Brain microvascular endothelial cell (primary cell): ENCODE measurements at regions not wholly inside any gene's neighbourhood (a gene's known extent, or its start where the extent isn't known, plus 50 kb on each side); places are given as distances from the start of the nearest gene placed in this dataset.
"Not testable (repeated sequence)": the region's sequence is repeated elsewhere in the genome, so short reads cannot be mapped to it uniquely, and the experiment has no call there.

Experiments
- DNase-seq: peaks from one replicate; pipeline ENCODE4 v3.0.0-alpha.2; 2020
- H3K27ac ChIP-seq: fragments of 250-450 bp; sonication (Bioruptor Pico); 2 replicates; pipeline ENCODE4 v1.5.1; 2020; ENCODE audit warnings: mild to moderate bottlenecking, moderate library complexity
- H3K27me3 ChIP-seq: fragments of 250-450 bp; sonication (Bioruptor Pico); replicated peaks from 2 replicates; pipeline ENCODE4 v1.5.1; 2020; ENCODE audit warnings: mild to moderate bottlenecking
- H3K36me3 ChIP-seq: fragments of 250-450 bp; sonication (Bioruptor Pico); replicated peaks from 2 replicates; pipeline ENCODE4 v1.5.1; 2020; ENCODE audit warnings: mild to moderate bottlenecking
- H3K4me3 ChIP-seq: 2 replicates; pipeline ENCODE4 v1.5.1; 2011; ENCODE audit warnings: low read depth, mild to moderate bottlenecking, control low read depth, low read length, moderate library complexity
- in situ Hi-C: cut with HindIII; loops from 2 replicates; pipeline ENCODE4 v1.10.0; 2017; ENCODE audit warnings: low sequenced_read_pairs, low pct_ligation_motif_present
- TF ChIP-seq, protein P1 (sequence below): IDR thresholded peaks from 2 replicates; pipeline ENCODE4 v1.5.1; 2011; ENCODE audit warnings: low read depth, mild to moderate bottlenecking, moderate library complexity, low read length, control low read depth, inconsistent platforms; ENCODE audit errors: missing control alignments

DNA sequence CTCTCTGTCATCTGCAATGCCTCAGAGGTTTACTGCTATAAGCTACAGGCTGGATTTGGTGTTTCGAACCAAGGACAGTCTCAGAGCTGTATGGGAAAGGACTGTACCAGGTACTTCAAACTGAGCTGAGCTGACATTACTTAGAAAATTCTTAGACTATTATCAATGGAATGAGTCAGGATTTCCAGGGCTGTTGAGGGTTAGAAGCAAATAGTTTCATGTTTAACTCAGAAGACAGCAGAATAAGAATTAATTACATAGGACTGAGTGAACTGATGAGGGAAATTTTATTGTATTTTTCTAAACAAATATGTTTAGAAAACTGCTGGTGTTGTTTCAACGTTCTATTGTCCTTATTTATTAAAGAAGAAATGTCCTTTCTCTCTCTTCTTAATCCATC lies 74.3 kb upstream of the CAPZB start:
- in situ Hi-C loops, result no loop called here
- TF ChIP-seq, protein P1, sequence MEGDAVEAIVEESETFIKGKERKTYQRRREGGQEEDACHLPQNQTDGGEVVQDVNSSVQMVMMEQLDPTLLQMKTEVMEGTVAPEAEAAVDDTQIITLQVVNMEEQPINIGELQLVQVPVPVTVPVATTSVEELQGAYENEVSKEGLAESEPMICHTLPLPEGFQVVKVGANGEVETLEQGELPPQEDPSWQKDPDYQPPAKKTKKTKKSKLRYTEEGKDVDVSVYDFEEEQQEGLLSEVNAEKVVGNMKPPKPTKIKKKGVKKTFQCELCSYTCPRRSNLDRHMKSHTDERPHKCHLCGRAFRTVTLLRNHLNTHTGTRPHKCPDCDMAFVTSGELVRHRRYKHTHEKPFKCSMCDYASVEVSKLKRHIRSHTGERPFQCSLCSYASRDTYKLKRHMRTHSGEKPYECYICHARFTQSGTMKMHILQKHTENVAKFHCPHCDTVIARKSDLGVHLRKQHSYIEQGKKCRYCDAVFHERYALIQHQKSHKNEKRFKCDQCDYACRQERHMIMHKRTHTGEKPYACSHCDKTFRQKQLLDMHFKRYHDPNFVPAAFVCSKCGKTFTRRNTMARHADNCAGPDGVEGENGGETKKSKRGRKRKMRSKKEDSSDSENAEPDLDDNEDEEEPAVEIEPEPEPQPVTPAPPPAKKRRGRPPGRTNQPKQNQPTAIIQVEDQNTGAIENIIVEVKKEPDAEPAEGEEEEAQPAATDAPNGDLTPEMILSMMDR, result no peak
- H3K36me3 ChIP-seq, result no peaks in the 10 kb centered on the region
- peak; percentile 62 for DNase-seq
- peak overlapping the region; percentile 33 for H3K27ac ChIP-seq
- H3K27me3 ChIP-seq, result no peaks in the 10 kb centered on the region
- H3K4me3 ChIP-seq, result no peak overlapping the region

- in situ Hi-C loops, result no loop called here
- Histone ChIP-seq H3K27me3 (no peaks in the 10 kb centered on the region), H3K27ac (no peak overlapping the region), H3K4me3 (no peak overlapping the region), H3K36me3 (no peaks in the 10 kb centered on the region)
- DNase-seq, result no peak
- TF ChIP-seq, protein P1, result no peak
These were observed 72.3 kb upstream of the CAPZB start for GRCh38 chr1:19557609-19558051.

DNA sequence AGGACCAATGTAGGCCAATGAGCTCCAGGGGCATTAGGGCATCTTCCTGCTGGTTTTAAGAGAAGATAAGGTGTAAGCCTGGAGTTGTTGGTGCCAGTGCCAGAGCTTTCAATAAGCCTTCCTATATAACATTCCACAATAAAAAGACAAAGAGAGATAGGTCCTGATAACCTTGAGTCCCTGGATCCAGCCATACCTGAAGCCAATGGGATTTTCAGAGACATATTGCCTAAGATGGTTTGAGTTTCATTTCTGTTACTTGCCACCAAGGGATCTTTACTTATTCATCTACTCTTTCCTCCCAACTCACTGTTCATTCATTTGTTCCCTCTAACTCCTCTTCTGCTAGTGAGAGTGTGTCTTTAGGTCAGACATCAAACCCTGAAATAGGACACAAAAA lies 68.8 kb upstream of the CAPZB start:
- Histone ChIP-seq H3K27me3 (no peaks in the 10 kb centered on the region), H3K36me3 (no peaks in the 10 kb centered on the region), H3K4me3 (no peak overlapping the region), H3K27ac (no peak overlapping the region)
- no peak for DNase-seq
- TF ChIP-seq, protein P1, result no peak
- in situ Hi-C loops, result no loop called here

GRCh38 chr1:19552291-19553010 lies 67.1 kb upstream of the CAPZB start:
- in situ Hi-C loops, result no loop called here
- Histone ChIP-seq H3K27me3 (no peaks in the 10 kb centered on the region), H3K4me3 (no peak overlapping the region), H3K36me3 (no peaks in the 10 kb centered on the region), H3K27ac (no peak overlapping the region)
- TF ChIP-seq, protein P1, result no peak
- DNase-seq, result no peak

GRCh38 chr1:19551837-19552236 lies 66.5 kb upstream of the CAPZB start:
- H3K27me3 ChIP-seq, in situ Hi-C loops, DNase-seq, H3K4me3 ChIP-seq, H3K27ac ChIP-seq, H3K36me3 ChIP-seq: not testable (repeated sequence)

- DNase-seq, H3K27ac ChIP-seq, H3K27me3 ChIP-seq, H3K36me3 ChIP-seq, H3K4me3 ChIP-seq, in situ Hi-C loops: not testable (repeated sequence)
These were observed 65.1 kb upstream of the CAPZB start for GRCh38 chr1:19550437-19550836.

GRCh38 chr1:19547814-19548213 lies 62.5 kb upstream of the CAPZB start:
- Histone ChIP-seq H3K27me3 (no peaks in the 10 kb centered on the region), H3K4me3 (no peak overlapping the region), H3K27ac (no peak overlapping the region), H3K36me3 (no peaks in the 10 kb centered on the region)
- TF ChIP-seq, protein P1, result no peak
- no peak for DNase-seq
- in situ Hi-C loops, result no loop called here
